ENCODE measurements at regions not wholly inside any gene's neighbourhood (a gene's known extent, or its start where the extent isn't known, plus 50 kb on each side); places are given as distances from the start of the nearest gene placed in this dataset. TPM values are rescaled to one million over a fixed set of nuclear protein-coding genes. Genes with fewer than 3 reads are reported as not detected.

GRCh38 chr4:4962928-4963327 lies 56.3 kb downstream of the CYTL1 start:
- no peak overlapping the region for H3K27ac Mint-ChIP-seq
- H3K27ac ChIP-seq (ENCODE audit: low read length in 2 of 2), result no peak overlapping the region
- peaks cover 3% of the 10 kb centered on the region for H3K27me3 Mint-ChIP-seq
- H3K4me1 Mint-ChIP-seq, result no peaks in the 10 kb centered on the region
- POLR2A ChIA-PET, result no interaction called here
- no peak overlapping the region for H2AFZ ChIP-seq (ENCODE audit: insufficient read depth, low read depth, low read length, poor library complexity, severe bottlenecking)
- H3K4me3 ChIP-seq (ENCODE audit: control extremely low read depth in 1 of 5, extremely low read depth in 1 of 5, insufficient read depth in 1 of 5, low read depth in 2 of 5, low read length in 4 of 5), result no peak overlapping the region
- intact Hi-C loops (cut with micrococcal nuclease), result no loop called here
- peaks cover 13 to 32% (median 18%) of the 10 kb centered on the region in 3 donors for H3K9me3 ChIP-seq (ENCODE audit: control extremely low read depth in 1 of 3, control insufficient read depth in 2 of 3, insufficient read depth in 1 of 3, low read length in 2 of 3)
- H3K79me2 ChIP-seq (ENCODE audit: control insufficient read depth, insufficient read depth, low read length), result no peaks in the 10 kb centered on the region
- H3K9ac ChIP-seq (ENCODE audit: low read length), result no peak overlapping the region
- H3K9me3 Mint-ChIP-seq (ENCODE audit: insufficient read depth), result peaks cover 22% of the 10 kb centered on the region
- no peak overlapping the region for H3K4me3 Mint-ChIP-seq
- H4K20me1 ChIP-seq (ENCODE audit: control insufficient read depth, insufficient read depth, low read length, poor library complexity, severe bottlenecking), result no peaks in the 10 kb centered on the region
- no peak for ATAC-seq (ENCODE audit: low read depth)
- no peaks in the 10 kb centered on the region for H3K36me3 ChIP-seq (replicated peaks in 1 of 2; ENCODE audit: control extremely low read depth in 1 of 2, control insufficient read depth in 1 of 2, extremely low read depth in 1 of 2, insufficient read depth in 2 of 2, low read length in 1 of 2)
- CTCF ChIA-PET, result no interaction called here
- DNase-seq, result no peak
- TF ChIP-seq EZH2 (IDR thresholded peaks at IDR 0.05; ENCODE audit: borderline replicate concordance, insufficient read depth, low read depth, low read length, poor library complexity, severe bottlenecking), result no peak
- TF ChIP-seq CTCF (IDR thresholded peaks at IDR 0.05), result no peak
- H3K27me3 ChIP-seq (replicated peaks in 1 of 4; ENCODE audit: control extremely low read depth in 1 of 4, control insufficient read depth in 3 of 4, insufficient read depth in 4 of 4, low read length in 3 of 4), result no peaks in the 10 kb centered on the region
- WGBS (ENCODE audit: insufficient coverage), result no CpG with 5 or more reads among the region's 1 CpG
- no peak overlapping the region for H3K4me2 ChIP-seq (replicated peaks; ENCODE audit: low read depth, low read length, poor library complexity, severe bottlenecking)
- H3K4me1 ChIP-seq (ENCODE audit: control insufficient read depth in 2 of 2, insufficient read depth in 2 of 2, low read length in 2 of 2), result no peaks in the 10 kb centered on the region

Small RNA genes lying in the stretch of these regions (small RNA-seq; reads per million reads assigned to genes)
- gene RN7SKP113 (ENCODE audit: insufficient read length, low read depth, low replicate concordance), result not detected

All from B cell (primary cell).